ENCODE measurements at regions not wholly inside any gene's neighbourhood (a gene's known extent, or its start where the extent isn't known, plus 50 kb on each side); places are given as distances from the start of the nearest gene placed in this dataset.

GRCh38 chr2:188765522-188766470, 208.4 kb upstream of the COL3A1 start:
- Histone ChIP-seq H3K27ac (no peak overlapping the region), H3K4me3 (no peak overlapping the region), H3K27me3 (no peaks in the 10 kb centered on the region), H3K36me3 (no peaks in the 10 kb centered on the region), H3K9me3 (no peaks in the 10 kb centered on the region), H3K4me1 (ENCODE audit: insufficient read depth) (no peaks in the 10 kb centered on the region)
- WGBS, 3 donors = 70 to 82% (median 79%) methylated on average over 3 of the region's 3 CpGs
- intact Hi-C loops (cut with DNase I) = no loop called here
- TF ChIP-seq CTCF (IDR thresholded peaks at IDR 0.05) = no peak
- TF ChIP-seq POLR2A (IDR thresholded peaks at IDR 0.05) = no peak
- no peak for TF ChIP-seq EP300 (IDR thresholded peaks at IDR 0.05)
- no peak for DNase-seq

GRCh38 chr2:188766471-188766856, 207.7 kb upstream of the COL3A1 start:
- Histone ChIP-seq H3K27ac (no peak overlapping the region), H3K4me3 (no peak overlapping the region), H3K9me3 (no peaks in the 10 kb centered on the region), H3K36me3 (no peaks in the 10 kb centered on the region), H3K4me1 (ENCODE audit: insufficient read depth) (no peaks in the 10 kb centered on the region), H3K27me3 (no peaks in the 10 kb centered on the region)
- TF ChIP-seq EP300 (IDR thresholded peaks at IDR 0.05) (no peak), POLR2A (IDR thresholded peaks at IDR 0.05) (no peak), CTCF (IDR thresholded peaks at IDR 0.05) (no peak)
- DNase-seq = no peak
- intact Hi-C loops (cut with DNase I) = no loop called here
- 96 to 99% (median 97%) methylated on average over 3 of the region's 3 CpGs for WGBS, 3 donors

- no peak for TF ChIP-seq EP300 (IDR thresholded peaks at IDR 0.05)
- no peak for TF ChIP-seq POLR2A (IDR thresholded peaks at IDR 0.05)
- TF ChIP-seq CTCF (IDR thresholded peaks at IDR 0.05) = no peak
Measured at GRCh38 chr2:188767176-188767575, 207.0 kb upstream of the COL3A1 start.

GRCh38 chr2:188770296-188770695, 203.9 kb upstream of the COL3A1 start:
- H3K4me3 ChIP-seq = no peak overlapping the region
- H3K27ac ChIP-seq = no peak overlapping the region
- TF ChIP-seq POLR2A (IDR thresholded peaks at IDR 0.05) = no peak
- H3K4me1 ChIP-seq (ENCODE audit: insufficient read depth) = no peaks in the 10 kb centered on the region
- no peaks in the 10 kb centered on the region for H3K27me3 ChIP-seq
- no peaks in the 10 kb centered on the region for H3K36me3 ChIP-seq
- H3K9me3 ChIP-seq = no peaks in the 10 kb centered on the region
- no peak for DNase-seq
- intact Hi-C loops (cut with DNase I) = no loop called here
- 77 to 83% (median 81%) methylated on average over 5 of the region's 5 CpGs for WGBS, 3 donors

More at GRCh38 chr2:188767176-188767575, 207.0 kb upstream of the COL3A1 start:
- no peak overlapping the region for H3K4me3 ChIP-seq
- H3K27me3 ChIP-seq = no peaks in the 10 kb centered on the region
- DNase-seq = no peak
- intact Hi-C loops (cut with DNase I) = no loop called here
- no peak overlapping the region for H3K27ac ChIP-seq
- 54 to 76% (median 66%) methylated on average over 1 of the region's 1 CpG for WGBS, 3 donors
- H3K36me3 ChIP-seq = no peaks in the 10 kb centered on the region
- H3K4me1 ChIP-seq (ENCODE audit: insufficient read depth) = no peaks in the 10 kb centered on the region
- H3K9me3 ChIP-seq = no peaks in the 10 kb centered on the region

- no peak overlapping the region for H3K27ac ChIP-seq
- intact Hi-C loops (cut with DNase I) = no loop called here
- no peak for DNase-seq
- H3K4me3 ChIP-seq = no peak overlapping the region
- TF ChIP-seq CTCF (IDR thresholded peaks at IDR 0.05) = no peak
- TF ChIP-seq POLR2A (IDR thresholded peaks at IDR 0.05) = no peak
- TF ChIP-seq EP300 (IDR thresholded peaks at IDR 0.05) = no peak
- no peaks in the 10 kb centered on the region for H3K4me1 ChIP-seq (ENCODE audit: insufficient read depth)
- no peaks in the 10 kb centered on the region for H3K27me3 ChIP-seq
- no peaks in the 10 kb centered on the region for H3K36me3 ChIP-seq
- H3K9me3 ChIP-seq = no peaks in the 10 kb centered on the region
Measured at GRCh38 chr2:188773075-188773474, 201.1 kb upstream of the COL3A1 start.

Measured in ovary (tissue), 7 donors.